GM12891 (cell line): ENCODE measurements at regions not wholly inside any gene's neighbourhood (a gene's known extent, or its start where the extent isn't known, plus 50 kb on each side); places are given as distances from the start of the nearest gene placed in this dataset.

Experiments
- POLR2A ChIP-seq: IDR thresholded peaks from 2 replicates; pipeline ENCODE4 v1.6.1; 2011; ENCODE audit warnings: low read depth, low read length, control low read depth
- POLR2AphosphoS5 ChIP-seq: IDR thresholded peaks from 2 replicates; pipeline ENCODE4 v1.6.1; 2011; ENCODE audit warnings: low read depth, low read length, control low read depth
- POU2F2 ChIP-seq: IDR thresholded peaks from 2 replicates; pipeline ENCODE4 v1.6.1; 2011; ENCODE audit warnings: low read depth, mild to moderate bottlenecking, control low read depth, low read length, moderate library complexity
- SPI1 ChIP-seq: IDR thresholded peaks from 2 replicates; pipeline ENCODE4 v1.6.1; 2011; ENCODE audit warnings: low read depth, low read length, control low read depth
- TAF1 ChIP-seq: IDR thresholded peaks from 2 replicates; pipeline ENCODE4 v1.6.1; 2011; ENCODE audit warnings: low read depth, low read length, control low read depth

GRCh38 chr5:96052374-96052773 is 90.7 kb upstream of the ELL2 start:
- no peak for TF ChIP-seq POLR2AphosphoS5
- no peak for TF ChIP-seq TAF1
- TF ChIP-seq POLR2A, result no peak
- TF ChIP-seq POU2F2, result no peak
- no peak for TF ChIP-seq SPI1
